ENCODE measurements at regions not wholly inside any gene's neighbourhood (a gene's known extent, or its start where the extent isn't known, plus 50 kb on each side); places are given as distances from the start of the nearest gene placed in this dataset.
A peak's percentile ranks its signal among the peaks of the same experiment; 100 is the strongest.

- peak; percentile 37 for TF ChIP-seq CTCF (IDR thresholded peaks at IDR 0.05; ENCODE audit: control insufficient read depth, insufficient read depth, low read depth, low read length, missing control alignments)
- no peak overlapping the region for H3K4me3 ChIP-seq (ENCODE audit: control insufficient read depth, low read depth, low read length)
- DNase-seq (ENCODE audit: low read depth), result no peak
Observed at GRCh38 chr12:108063192-108063591, 65.9 kb upstream of the WSCD2 start.

DNA sequence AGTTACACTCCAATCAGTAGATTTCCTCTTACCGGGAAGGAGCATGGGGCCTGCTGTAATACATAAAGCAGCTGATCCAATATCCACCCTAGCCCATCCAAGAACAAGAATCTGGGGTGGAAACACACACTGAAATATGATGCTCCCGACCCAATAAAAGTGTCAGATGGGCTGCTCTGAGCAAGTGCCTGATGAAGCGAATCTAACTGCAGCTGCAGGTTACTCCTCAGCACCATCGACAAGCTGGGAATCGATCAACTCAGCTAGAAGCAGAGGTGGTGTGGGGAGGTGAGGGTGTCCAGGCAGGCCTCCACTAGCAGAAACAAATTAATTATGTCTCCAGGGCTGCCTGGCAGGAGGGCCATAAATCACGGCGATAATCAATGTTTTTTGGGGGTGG, 64.0 kb upstream of the WSCD2 start:
- no peak overlapping the region for H3K4me3 ChIP-seq (ENCODE audit: control insufficient read depth, low read depth, low read length)
- no peak for TF ChIP-seq CTCF (IDR thresholded peaks at IDR 0.05; ENCODE audit: control insufficient read depth, insufficient read depth, low read depth, low read length, missing control alignments)
- no peak for DNase-seq (ENCODE audit: low read depth)

GRCh38 chr12:108066583-108067577, 62.2 kb upstream of the WSCD2 start:
- no peak for TF ChIP-seq CTCF (IDR thresholded peaks at IDR 0.05; ENCODE audit: control insufficient read depth, insufficient read depth, low read depth, low read length, missing control alignments)
- H3K4me3 ChIP-seq (ENCODE audit: control insufficient read depth, low read depth, low read length), result no peak overlapping the region
- no peak for DNase-seq (ENCODE audit: low read depth)

- no peak for TF ChIP-seq CTCF (IDR thresholded peaks at IDR 0.05; ENCODE audit: control insufficient read depth, insufficient read depth, low read depth, low read length, missing control alignments)
- H3K4me3 ChIP-seq (ENCODE audit: control insufficient read depth, low read depth, low read length), result no peak overlapping the region
- no peak for DNase-seq (ENCODE audit: low read depth)
Observed at GRCh38 chr12:108069651-108070165, 59.4 kb upstream of the WSCD2 start.

DNA sequence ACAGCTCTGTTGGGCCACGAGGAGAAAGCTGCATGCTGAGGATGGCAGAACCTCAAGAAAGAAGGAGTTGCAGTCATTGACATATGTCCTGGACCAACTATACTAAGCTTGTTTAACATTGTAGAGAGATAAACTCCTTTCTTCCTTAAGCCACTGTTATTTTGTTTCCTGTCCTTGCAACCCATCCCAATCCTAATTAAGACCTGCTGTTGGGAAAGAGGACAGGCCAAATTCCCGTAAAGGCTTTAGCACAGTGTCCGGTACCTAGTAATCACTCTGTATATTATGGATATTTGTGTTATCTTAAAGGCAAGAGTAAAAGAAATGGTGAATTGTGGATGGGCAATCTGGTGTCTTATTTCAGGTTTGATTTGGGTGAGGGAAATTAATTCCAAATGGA, 53.5 kb upstream of the WSCD2 start:
- no peak for TF ChIP-seq CTCF (IDR thresholded peaks at IDR 0.05; ENCODE audit: control insufficient read depth, insufficient read depth, low read depth, low read length, missing control alignments)
- no peak for DNase-seq (ENCODE audit: low read depth)
- H3K4me3 ChIP-seq (ENCODE audit: control insufficient read depth, low read depth, low read length), result no peak overlapping the region

- TF ChIP-seq CTCF (IDR thresholded peaks at IDR 0.05; ENCODE audit: control insufficient read depth, insufficient read depth, low read depth, low read length, missing control alignments), result no peak
Observed at GRCh38 chr12:108076556-108076955, 52.5 kb upstream of the WSCD2 start.

More at GRCh38 chr12:108076556-108076955, 52.5 kb upstream of the WSCD2 start:
- no peak overlapping the region for H3K4me3 ChIP-seq (ENCODE audit: control insufficient read depth, low read depth, low read length)
- DNase-seq (ENCODE audit: low read depth), result no peak
